ENCODE measurements at regions not wholly inside any gene's neighbourhood (a gene's known extent, or its start where the extent isn't known, plus 50 kb on each side); places are given as distances from the start of the nearest gene placed in this dataset.

- TF ChIP-seq CTCF (IDR thresholded peaks at IDR 0.05) = no peak
- no peak for TF ChIP-seq POLR2A (IDR thresholded peaks at IDR 0.05)
Observed at GRCh38 chr11:64485074-64485473, 70.7 kb upstream of the SLC22A11 start.

Data from esophagus squamous epithelium (tissue), 4 donors.